ENCODE measurements at regions not wholly inside any gene's neighbourhood (a gene's known extent, or its start where the extent isn't known, plus 50 kb on each side); places are given as distances from the start of the nearest gene placed in this dataset.

DNA sequence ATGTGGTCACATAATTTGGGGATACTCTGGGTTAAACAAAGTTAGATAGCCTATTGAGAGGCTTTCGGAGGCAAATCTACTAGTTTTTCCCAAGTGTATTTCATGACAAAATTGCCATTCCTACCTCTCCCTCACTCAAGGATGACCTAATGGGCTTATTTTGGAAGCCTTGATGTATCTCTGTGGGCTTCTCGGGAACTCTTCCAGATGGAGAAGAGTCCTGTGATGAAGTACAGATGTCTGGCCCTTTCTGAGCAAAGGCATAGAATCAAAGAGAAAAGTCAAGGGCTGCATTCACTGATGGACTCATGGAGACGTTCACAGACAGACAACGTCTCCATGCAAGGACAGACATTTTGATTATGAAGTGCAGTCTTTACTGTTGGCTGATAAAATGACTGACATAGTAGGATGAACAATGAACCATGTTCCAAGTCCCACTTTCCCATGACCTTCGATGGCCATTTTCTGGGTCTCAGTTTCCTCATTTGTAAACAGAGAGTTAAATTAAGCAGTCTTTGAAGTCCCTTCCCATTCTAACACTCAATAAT, 347.2 kb upstream of the CD180 start:
- Histone ChIP-seq H3K4me3 (ENCODE audit: low read depth in 1 of 3, low read length in 3 of 3) (no peak overlapping the region), H3K36me3 (ENCODE audit: control insufficient read depth in 4 of 4, insufficient read depth in 3 of 4, low read depth in 1 of 4, low read length in 3 of 4) (no peaks in the 10 kb centered on the region), H3K9me3 (ENCODE audit: control insufficient read depth in 4 of 4, low read length in 3 of 4) (no peaks in the 10 kb centered on the region), H3K27me3 (ENCODE audit: control insufficient read depth in 4 of 4, insufficient read depth in 4 of 4, low read length in 3 of 4) (no peaks in the 10 kb centered on the region), H3K9ac (ENCODE audit: low read depth in 1 of 2, low read length in 2 of 2) (no peak overlapping the region), H3K27ac (ENCODE audit: low read depth in 1 of 2, low read length in 2 of 2) (no peak overlapping the region), H3K4me1 (ENCODE audit: control insufficient read depth in 4 of 4, insufficient read depth in 4 of 4, low read length in 3 of 4) (peaks cover 0 to 11% (median 9%) of the 10 kb centered on the region in 4 donors)
- no peak for DNase-seq (ENCODE audit: low spot score)
- TF ChIP-seq FOXA2 (IDR thresholded peaks at IDR 0.05) (no peak), EGR1 (IDR thresholded peaks at IDR 0.05; ENCODE audit: low read depth in 2 of 2) (no peak), HNF4G (IDR thresholded peaks at IDR 0.05) (no peak), HNF4A (conservative IDR thresholded peaks at IDR 0.05) (no peak)
- TF ChIP-seq, protein P1, sequence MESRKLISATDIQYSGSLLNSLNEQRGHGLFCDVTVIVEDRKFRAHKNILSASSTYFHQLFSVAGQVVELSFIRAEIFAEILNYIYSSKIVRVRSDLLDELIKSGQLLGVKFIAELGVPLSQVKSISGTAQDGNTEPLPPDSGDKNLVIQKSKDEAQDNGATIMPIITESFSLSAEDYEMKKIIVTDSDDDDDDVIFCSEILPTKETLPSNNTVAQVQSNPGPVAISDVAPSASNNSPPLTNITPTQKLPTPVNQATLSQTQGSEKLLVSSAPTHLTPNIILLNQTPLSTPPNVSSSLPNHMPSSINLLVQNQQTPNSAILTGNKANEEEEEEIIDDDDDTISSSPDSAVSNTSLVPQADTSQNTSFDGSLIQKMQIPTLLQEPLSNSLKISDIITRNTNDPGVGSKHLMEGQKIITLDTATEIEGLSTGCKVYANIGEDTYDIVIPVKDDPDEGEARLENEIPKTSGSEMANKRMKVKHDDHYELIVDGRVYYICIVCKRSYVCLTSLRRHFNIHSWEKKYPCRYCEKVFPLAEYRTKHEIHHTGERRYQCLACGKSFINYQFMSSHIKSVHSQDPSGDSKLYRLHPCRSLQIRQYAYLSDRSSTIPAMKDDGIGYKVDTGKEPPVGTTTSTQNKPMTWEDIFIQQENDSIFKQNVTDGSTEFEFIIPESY (IDR thresholded peaks at IDR 0.05): no peak
- 92% methylated on average over 5 of the region's 5 CpGs for WGBS

- no peaks in the 10 kb centered on the region for H3K36me3 ChIP-seq (ENCODE audit: control insufficient read depth in 4 of 4, insufficient read depth in 3 of 4, low read depth in 1 of 4, low read length in 3 of 4)
- DNase-seq (ENCODE audit: low spot score): no peak
- H3K9me3 ChIP-seq (ENCODE audit: control insufficient read depth in 4 of 4, low read length in 3 of 4): no peaks in the 10 kb centered on the region
- H3K9ac ChIP-seq (ENCODE audit: low read depth in 1 of 2, low read length in 2 of 2): no peak overlapping the region
- H3K4me1 ChIP-seq (ENCODE audit: control insufficient read depth in 4 of 4, insufficient read depth in 4 of 4, low read length in 3 of 4): peaks cover 0 to 7% (median 1%) of the 10 kb centered on the region in 4 donors
- H3K4me3 ChIP-seq (ENCODE audit: low read depth in 1 of 3, low read length in 3 of 3): no peak overlapping the region
- TF ChIP-seq JUND (IDR thresholded peaks at IDR 0.05) (no peak), MAX (IDR thresholded peaks at IDR 0.05) (no peak), FOXA2 (IDR thresholded peaks at IDR 0.05) (no peak), HNF4G (IDR thresholded peaks at IDR 0.05) (no peak), RAD21 (IDR thresholded peaks at IDR 0.05) (no peak), CTCF (IDR thresholded peaks at IDR 0.05; ENCODE audit: low read depth, low read length, missing input control) (no peak), YY1 (IDR thresholded peaks at IDR 0.05) (no peak), SP1 (IDR thresholded peaks at IDR 0.05) (no peak), EGR1 (IDR thresholded peaks at IDR 0.05; ENCODE audit: low read depth in 2 of 2) (no peak), TAF1 (conservative IDR thresholded peaks at IDR 0.05) (no peak), HNF4A (conservative IDR thresholded peaks at IDR 0.05) (no peak), GABPA (IDR thresholded peaks at IDR 0.05 in 1 of 2, conservative IDR thresholded peaks at IDR 0.05 in 1 of 2) (no peak), RXRA (IDR thresholded peaks at IDR 0.05) (no peak), FOXA1 (IDR thresholded peaks at IDR 0.05) (no peak), NR2F2 (IDR thresholded peaks at IDR 0.05) (no peak)
- TF ChIP-seq, protein P2, sequence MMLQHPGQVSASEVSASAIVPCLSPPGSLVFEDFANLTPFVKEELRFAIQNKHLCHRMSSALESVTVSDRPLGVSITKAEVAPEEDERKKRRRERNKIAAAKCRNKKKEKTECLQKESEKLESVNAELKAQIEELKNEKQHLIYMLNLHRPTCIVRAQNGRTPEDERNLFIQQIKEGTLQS (IDR thresholded peaks at IDR 0.05): no peak
- TF ChIP-seq, protein P3, sequence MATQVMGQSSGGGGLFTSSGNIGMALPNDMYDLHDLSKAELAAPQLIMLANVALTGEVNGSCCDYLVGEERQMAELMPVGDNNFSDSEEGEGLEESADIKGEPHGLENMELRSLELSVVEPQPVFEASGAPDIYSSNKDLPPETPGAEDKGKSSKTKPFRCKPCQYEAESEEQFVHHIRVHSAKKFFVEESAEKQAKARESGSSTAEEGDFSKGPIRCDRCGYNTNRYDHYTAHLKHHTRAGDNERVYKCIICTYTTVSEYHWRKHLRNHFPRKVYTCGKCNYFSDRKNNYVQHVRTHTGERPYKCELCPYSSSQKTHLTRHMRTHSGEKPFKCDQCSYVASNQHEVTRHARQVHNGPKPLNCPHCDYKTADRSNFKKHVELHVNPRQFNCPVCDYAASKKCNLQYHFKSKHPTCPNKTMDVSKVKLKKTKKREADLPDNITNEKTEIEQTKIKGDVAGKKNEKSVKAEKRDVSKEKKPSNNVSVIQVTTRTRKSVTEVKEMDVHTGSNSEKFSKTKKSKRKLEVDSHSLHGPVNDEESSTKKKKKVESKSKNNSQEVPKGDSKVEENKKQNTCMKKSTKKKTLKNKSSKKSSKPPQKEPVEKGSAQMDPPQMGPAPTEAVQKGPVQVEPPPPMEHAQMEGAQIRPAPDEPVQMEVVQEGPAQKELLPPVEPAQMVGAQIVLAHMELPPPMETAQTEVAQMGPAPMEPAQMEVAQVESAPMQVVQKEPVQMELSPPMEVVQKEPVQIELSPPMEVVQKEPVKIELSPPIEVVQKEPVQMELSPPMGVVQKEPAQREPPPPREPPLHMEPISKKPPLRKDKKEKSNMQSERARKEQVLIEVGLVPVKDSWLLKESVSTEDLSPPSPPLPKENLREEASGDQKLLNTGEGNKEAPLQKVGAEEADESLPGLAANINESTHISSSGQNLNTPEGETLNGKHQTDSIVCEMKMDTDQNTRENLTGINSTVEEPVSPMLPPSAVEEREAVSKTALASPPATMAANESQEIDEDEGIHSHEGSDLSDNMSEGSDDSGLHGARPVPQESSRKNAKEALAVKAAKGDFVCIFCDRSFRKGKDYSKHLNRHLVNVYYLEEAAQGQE (IDR thresholded peaks at IDR 0.05): no peak
- TF ChIP-seq, protein P1 (IDR thresholded peaks at IDR 0.05): no peak
- no peak overlapping the region for H3K27ac ChIP-seq (ENCODE audit: low read depth in 1 of 2, low read length in 2 of 2)
- H3K27me3 ChIP-seq (ENCODE audit: control insufficient read depth in 4 of 4, insufficient read depth in 4 of 4, low read length in 3 of 4): no peaks in the 10 kb centered on the region
- WGBS: 71% methylated on average over 3 of the region's 3 CpGs
These were observed 345.9 kb upstream of the CD180 start for GRCh38 chr5:67542479-67542878.

All from liver (tissue), 8 donors.